Heart left ventricle (tissue), 13 donors: ENCODE measurements at regions not wholly inside any gene's neighbourhood (a gene's known extent, or its start where the extent isn't known, plus 50 kb on each side); places are given as distances from the start of the nearest gene placed in this dataset.

Experiments used
- POLR2A ChIP-seq, 2 donors: fragments of 450-650 bp; IDR thresholded peaks; one replicate each; pipeline ENCODE4 v1.6.1; 2017; ENCODE audit warnings: antibody characterized with exemption in 2 of 2, mild to moderate bottlenecking in 2 of 2, moderate library complexity in 2 of 2
- TF ChIP-seq, protein P1 (sequence below), 12 donors: fragments of 200-600 bp; sonication (generic) in 4 of 12; IDR thresholded peaks; one replicate each; pipeline versions ENCODE4 v1.5.0 to v1.8.0; 2018 to 2022; ENCODE audit warnings: antibody characterized with exemption in 12 of 12, mild to moderate bottlenecking in 5 of 12
- donor health status: ischemic (EF 13 %, LVEDD 7.1; RV severe dilation, severe dysfunction).
- donor health status: DM: no; HTN: yes; CAD: no.
- donor health status: DM: no; HTN: no; CAD: no.
- donor health status: ischemic (EF 25% LVEDD 6.9; RV normal size, moderate dysfunction).
- donor health status: ischemic (EF 25% LVEDD 5.7; RV mildly dilated, moderate dysfunction).
- donor health status: ischemic (EF 35%, LVEDD 5.7; RV mildly dilated, moderate dysfunction).
- donor health status: nonischemic (EF 11% LVEDD 7.7; RV severe dilation, severe dysfunction).
- donor health status: DM: yes; HTN: yes; CAD: no.
- donor health status: PGD.
- donor health status: ischemic (EF 29% LVEDD 5.4; RV normal size, mild dysfunction).
- donor health status: nonischemic (EF 23%, LVEDD 6.1; RV moderate dilation, normal function).

GRCh38 chr15:31839388-31839787 is 190.9 kb upstream of the CHRNA7 start:
- TF ChIP-seq POLR2A (IDR thresholded peaks at IDR 0.05), result no peak
- TF ChIP-seq, protein P1, sequence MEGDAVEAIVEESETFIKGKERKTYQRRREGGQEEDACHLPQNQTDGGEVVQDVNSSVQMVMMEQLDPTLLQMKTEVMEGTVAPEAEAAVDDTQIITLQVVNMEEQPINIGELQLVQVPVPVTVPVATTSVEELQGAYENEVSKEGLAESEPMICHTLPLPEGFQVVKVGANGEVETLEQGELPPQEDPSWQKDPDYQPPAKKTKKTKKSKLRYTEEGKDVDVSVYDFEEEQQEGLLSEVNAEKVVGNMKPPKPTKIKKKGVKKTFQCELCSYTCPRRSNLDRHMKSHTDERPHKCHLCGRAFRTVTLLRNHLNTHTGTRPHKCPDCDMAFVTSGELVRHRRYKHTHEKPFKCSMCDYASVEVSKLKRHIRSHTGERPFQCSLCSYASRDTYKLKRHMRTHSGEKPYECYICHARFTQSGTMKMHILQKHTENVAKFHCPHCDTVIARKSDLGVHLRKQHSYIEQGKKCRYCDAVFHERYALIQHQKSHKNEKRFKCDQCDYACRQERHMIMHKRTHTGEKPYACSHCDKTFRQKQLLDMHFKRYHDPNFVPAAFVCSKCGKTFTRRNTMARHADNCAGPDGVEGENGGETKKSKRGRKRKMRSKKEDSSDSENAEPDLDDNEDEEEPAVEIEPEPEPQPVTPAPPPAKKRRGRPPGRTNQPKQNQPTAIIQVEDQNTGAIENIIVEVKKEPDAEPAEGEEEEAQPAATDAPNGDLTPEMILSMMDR (IDR thresholded peaks at IDR 0.05), result no peak
